ENCODE measurements at regions not wholly inside any gene's neighbourhood (a gene's known extent, or its start where the extent isn't known, plus 50 kb on each side); places are given as distances from the start of the nearest gene placed in this dataset.

DNA sequence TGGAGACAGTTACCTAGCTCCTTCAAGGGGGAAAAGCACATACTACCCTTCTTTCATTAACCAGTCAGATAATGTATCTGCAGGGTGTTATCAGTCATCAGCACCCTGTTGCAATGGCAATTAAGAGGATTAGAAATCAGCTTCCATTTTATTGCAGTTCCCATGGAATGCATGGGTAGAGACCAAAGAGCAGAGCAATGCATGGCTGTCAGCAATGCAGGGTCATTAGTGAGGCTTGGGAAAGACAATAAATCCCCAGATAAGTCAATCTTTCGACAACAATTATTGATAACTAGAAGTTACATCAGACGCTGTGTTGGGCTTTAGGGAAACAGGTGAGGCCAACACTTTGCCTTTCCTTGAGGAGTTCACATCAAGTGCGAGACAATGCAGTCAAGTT is 150.9 kb downstream of the MAFB start:
- dilution Hi-C loops (cut with MboI; ENCODE audit: extremely low pct_ligation_motif_present, low sequenced_read_pairs), result no loop called here
- no TSS peak for BruUV-seq (replicated peaks)
- CTCF ChIA-PET, result no interaction called here
- POLR2A ChIA-PET, result no interaction called here
- Histone ChIP-seq H3K27ac (ENCODE audit: insufficient read depth, low read depth, low read length) (no peak overlapping the region), H3K36me3 (ENCODE audit: control insufficient read depth in 2 of 2, extremely low read depth in 1 of 2, insufficient read depth in 2 of 2, low read length in 2 of 2) (no peaks in the 10 kb centered on the region), H3K9ac (replicated peaks; ENCODE audit: extremely low read depth, insufficient read depth, low read length) (no peak overlapping the region), H2AFZ (ENCODE audit: low read depth, low read length) (no peak overlapping the region), H4K20me1 (replicated peaks; ENCODE audit: control insufficient read depth, extremely low read depth, insufficient read depth, low read length) (no peaks in the 10 kb centered on the region), H3K4me3 (replicated peaks in 1 of 3; ENCODE audit: insufficient read depth in 1 of 3, low read depth in 1 of 3, low read length in 3 of 3) (no peak overlapping the region), H3K9me3 (replicated peaks; ENCODE audit: control insufficient read depth, insufficient read depth, low read length) (no peaks in the 10 kb centered on the region), H3K79me2 (ENCODE audit: control insufficient read depth, insufficient read depth, low read length) (no peaks in the 10 kb centered on the region), H3K9me1 (replicated peaks; ENCODE audit: control insufficient read depth, extremely low read depth, insufficient read depth, low read length) (no peaks in the 10 kb centered on the region), H3K27me3 (ENCODE audit: control insufficient read depth in 2 of 2, insufficient read depth in 2 of 2, low read length in 2 of 2) (peaks cover 0 to 3% of the 10 kb centered on the region in 2 experiments), H3K4me1 (ENCODE audit: control insufficient read depth, extremely low read depth, insufficient read depth, low read length) (no peaks in the 10 kb centered on the region), H3K4me2 (ENCODE audit: insufficient read depth, low read length) (no peak overlapping the region)
- intact Hi-C loops (cut with micrococcal nuclease), result no loop called here
- FAIRE-seq (no peak), DNase-seq (ENCODE audit: low read depth, low spot score) (no peak)
- TF ChIP-seq GATA2 (IDR thresholded peaks at IDR 0.05; ENCODE audit: insufficient read depth, insufficient read length, low read depth, low read length), result no peak
- TF ChIP-seq JUN (IDR thresholded peaks at IDR 0.05; ENCODE audit: borderline replicate concordance, insufficient read depth, insufficient read length, low read depth), result no peak
- no peak for TF ChIP-seq EZH2 (IDR thresholded peaks at IDR 0.05; ENCODE audit: borderline replicate concordance, low read depth, low read length, severe bottlenecking)
- TF ChIP-seq, protein P1, sequence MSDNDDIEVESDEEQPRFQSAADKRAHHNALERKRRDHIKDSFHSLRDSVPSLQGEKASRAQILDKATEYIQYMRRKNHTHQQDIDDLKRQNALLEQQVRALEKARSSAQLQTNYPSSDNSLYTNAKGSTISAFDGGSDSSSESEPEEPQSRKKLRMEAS (IDR thresholded peaks at IDR 0.05; ENCODE audit: insufficient read depth, insufficient read length), result no peak
- TF ChIP-seq, protein P2, sequence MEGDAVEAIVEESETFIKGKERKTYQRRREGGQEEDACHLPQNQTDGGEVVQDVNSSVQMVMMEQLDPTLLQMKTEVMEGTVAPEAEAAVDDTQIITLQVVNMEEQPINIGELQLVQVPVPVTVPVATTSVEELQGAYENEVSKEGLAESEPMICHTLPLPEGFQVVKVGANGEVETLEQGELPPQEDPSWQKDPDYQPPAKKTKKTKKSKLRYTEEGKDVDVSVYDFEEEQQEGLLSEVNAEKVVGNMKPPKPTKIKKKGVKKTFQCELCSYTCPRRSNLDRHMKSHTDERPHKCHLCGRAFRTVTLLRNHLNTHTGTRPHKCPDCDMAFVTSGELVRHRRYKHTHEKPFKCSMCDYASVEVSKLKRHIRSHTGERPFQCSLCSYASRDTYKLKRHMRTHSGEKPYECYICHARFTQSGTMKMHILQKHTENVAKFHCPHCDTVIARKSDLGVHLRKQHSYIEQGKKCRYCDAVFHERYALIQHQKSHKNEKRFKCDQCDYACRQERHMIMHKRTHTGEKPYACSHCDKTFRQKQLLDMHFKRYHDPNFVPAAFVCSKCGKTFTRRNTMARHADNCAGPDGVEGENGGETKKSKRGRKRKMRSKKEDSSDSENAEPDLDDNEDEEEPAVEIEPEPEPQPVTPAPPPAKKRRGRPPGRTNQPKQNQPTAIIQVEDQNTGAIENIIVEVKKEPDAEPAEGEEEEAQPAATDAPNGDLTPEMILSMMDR (IDR thresholded peaks at IDR 0.05; ENCODE audit: extremely low read depth in 1 of 2, insufficient read depth in 1 of 2, low read depth in 1 of 2, low read length in 2 of 2), result no peak
- no peak for TF ChIP-seq POLR2A (IDR thresholded peaks at IDR 0.05; ENCODE audit: low read depth, low read length)
- TF ChIP-seq MYC (IDR thresholded peaks at IDR 0.05; ENCODE audit: low read depth, low read length), result no peak
- TF ChIP-seq POLR2AphosphoS5 (IDR thresholded peaks at IDR 0.05; ENCODE audit: insufficient read depth, low read depth, low read length), result no peak
